ENCODE measurements at regions not wholly inside any gene's neighbourhood (a gene's known extent, or its start where the extent isn't known, plus 50 kb on each side); places are given as distances from the start of the nearest gene placed in this dataset.
A peak's percentile ranks its signal among the peaks of the same experiment; 100 is the strongest.

- no peak overlapping the region for H3K4me3 Mint-ChIP-seq
- intact Hi-C loops (cut with micrococcal nuclease): no loop called here
- no peak overlapping the region for H3K27ac ChIP-seq (ENCODE audit: low read depth, low read length)
- no peak overlapping the region for H3K27ac Mint-ChIP-seq
- no peaks in the 10 kb centered on the region for H3K4me1 ChIP-seq (ENCODE audit: insufficient read depth, low read length)
- H3K9me3 Mint-ChIP-seq: peaks cover 0 to 2% (median 0%) of the 10 kb centered on the region in 8 donors
- ChIA-PET POLR2A (ENCODE audit: partially characterized antibody) (no interaction called here), CTCF (ENCODE audit: partially characterized antibody) (interaction anchor here (1.4 kb wide), 1 partner anchor 15 kb away, joined by 3 read pairs; no protein-coding TSS in a partner anchor)
- H3K27me3 Mint-ChIP-seq: peaks cover 3 to 7% of the 10 kb centered on the region in 2 donors
- no peaks in the 10 kb centered on the region for H3K36me3 Mint-ChIP-seq
- DNase-seq: no peak
- H3K27me3 ChIP-seq (ENCODE audit: insufficient read depth, low read length): no peaks in the 10 kb centered on the region
- no peaks in the 10 kb centered on the region for H3K9me3 ChIP-seq (ENCODE audit: control insufficient read depth in 1 of 2, low read length in 2 of 2)
- no peak overlapping the region for H3K4me3 ChIP-seq (ENCODE audit: low read length in 2 of 2)
- peaks cover 0 to 2% (median 0%) of the 10 kb centered on the region in 4 donors for H3K4me1 Mint-ChIP-seq
- H3K36me3 ChIP-seq (ENCODE audit: insufficient read depth, low read length): no peaks in the 10 kb centered on the region
Measured at GRCh38 chr2:36013064-36013463, 342.5 kb upstream of the CRIM1 start.

- ChIA-PET CTCF (ENCODE audit: partially characterized antibody) (no interaction called here), POLR2A (ENCODE audit: partially characterized antibody) (no interaction called here)
- DNase-seq: no peak
- H3K27ac Mint-ChIP-seq: no peak overlapping the region
- Histone ChIP-seq H3K27ac (ENCODE audit: low read depth, low read length) (no peak overlapping the region), H3K27me3 (ENCODE audit: insufficient read depth, low read length) (no peaks in the 10 kb centered on the region), H3K4me3 (ENCODE audit: low read length in 2 of 2) (no peak overlapping the region), H3K9me3 (ENCODE audit: control insufficient read depth in 1 of 2, low read length in 2 of 2) (no peaks in the 10 kb centered on the region), H3K36me3 (ENCODE audit: insufficient read depth, low read length) (no peaks in the 10 kb centered on the region), H3K4me1 (ENCODE audit: insufficient read depth, low read length) (no peaks in the 10 kb centered on the region)
- peaks cover 0 to 2% (median 0%) of the 10 kb centered on the region in 4 donors for H3K4me1 Mint-ChIP-seq
- H3K9me3 Mint-ChIP-seq: no peaks in the 10 kb centered on the region
- intact Hi-C loops (cut with micrococcal nuclease): no loop called here
- no peaks in the 10 kb centered on the region for H3K36me3 Mint-ChIP-seq
- no peaks in the 10 kb centered on the region for H3K27me3 Mint-ChIP-seq
- no peak overlapping the region for H3K4me3 Mint-ChIP-seq
Measured at GRCh38 chr2:36006444-36006843, 349.1 kb upstream of the CRIM1 start.

- peaks cover 2% of the 10 kb centered on the region in 2 donors for H3K27me3 Mint-ChIP-seq
- Histone ChIP-seq H3K27me3 (ENCODE audit: insufficient read depth, low read length) (no peaks in the 10 kb centered on the region), H3K4me3 (ENCODE audit: low read length in 2 of 2) (no peak overlapping the region), H3K27ac (ENCODE audit: low read depth, low read length) (no peak overlapping the region), H3K9me3 (ENCODE audit: control insufficient read depth in 1 of 2, low read length in 2 of 2) (no peaks in the 10 kb centered on the region), H3K36me3 (ENCODE audit: insufficient read depth, low read length) (no peaks in the 10 kb centered on the region), H3K4me1 (ENCODE audit: insufficient read depth, low read length) (no peaks in the 10 kb centered on the region)
- no peaks in the 10 kb centered on the region for H3K9me3 Mint-ChIP-seq
- DNase-seq: no peak
- CTCF ChIA-PET (ENCODE audit: partially characterized antibody): no interaction called here
- no peak overlapping the region for H3K4me3 Mint-ChIP-seq
- no peak overlapping the region for H3K27ac Mint-ChIP-seq
- no peaks in the 10 kb centered on the region for H3K4me1 Mint-ChIP-seq
- intact Hi-C loops (cut with micrococcal nuclease): no loop called here
- no peaks in the 10 kb centered on the region for H3K36me3 Mint-ChIP-seq
- POLR2A ChIA-PET (ENCODE audit: partially characterized antibody): no interaction called here
Measured at GRCh38 chr2:36002941-36003340, 352.6 kb upstream of the CRIM1 start.

DNA sequence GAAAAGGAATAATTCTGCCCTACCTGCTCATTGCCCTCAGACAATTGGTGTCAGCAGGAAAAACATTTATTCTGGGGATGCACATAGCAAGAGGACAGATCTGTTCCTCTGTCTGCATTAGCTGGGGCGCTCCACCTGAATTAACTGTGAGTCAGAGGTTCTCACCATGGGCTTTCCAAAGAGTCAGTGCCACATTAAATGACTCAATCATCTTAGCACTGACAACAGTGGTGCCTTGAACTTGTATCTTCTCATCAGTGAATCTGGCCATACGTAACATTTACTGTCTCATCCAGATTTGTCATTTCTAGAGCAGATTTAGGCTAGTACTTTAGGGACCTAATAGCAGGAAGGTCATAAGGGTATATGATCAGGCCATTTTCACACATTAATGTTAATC lies 358.1 kb upstream of the CRIM1 start:
- Mint-ChIP-seq H3K4me1 (no peaks in the 10 kb centered on the region), H3K27ac (no peak overlapping the region), H3K4me3 (no peak overlapping the region), H3K27me3 (peaks cover 2 to 4% of the 10 kb centered on the region in 2 donors), H3K36me3 (peaks cover 0 to 1% of the 10 kb centered on the region in 2 donors), H3K9me3 (peaks cover 0 to 9% (median 4%) of the 10 kb centered on the region in 8 donors)
- Histone ChIP-seq H3K27me3 (ENCODE audit: insufficient read depth, low read length) (no peaks in the 10 kb centered on the region), H3K27ac (ENCODE audit: low read depth, low read length) (no peak overlapping the region), H3K4me1 (ENCODE audit: insufficient read depth, low read length) (no peaks in the 10 kb centered on the region), H3K36me3 (ENCODE audit: insufficient read depth, low read length) (no peaks in the 10 kb centered on the region), H3K4me3 (ENCODE audit: low read length in 2 of 2) (no peak overlapping the region), H3K9me3 (ENCODE audit: control insufficient read depth in 1 of 2, low read length in 2 of 2) (no peaks in the 10 kb centered on the region)
- POLR2A ChIA-PET (ENCODE audit: partially characterized antibody): no interaction called here
- intact Hi-C loops (cut with micrococcal nuclease): no loop called here
- no peak for DNase-seq
- CTCF ChIA-PET (ENCODE audit: partially characterized antibody): no interaction called here

DNA sequence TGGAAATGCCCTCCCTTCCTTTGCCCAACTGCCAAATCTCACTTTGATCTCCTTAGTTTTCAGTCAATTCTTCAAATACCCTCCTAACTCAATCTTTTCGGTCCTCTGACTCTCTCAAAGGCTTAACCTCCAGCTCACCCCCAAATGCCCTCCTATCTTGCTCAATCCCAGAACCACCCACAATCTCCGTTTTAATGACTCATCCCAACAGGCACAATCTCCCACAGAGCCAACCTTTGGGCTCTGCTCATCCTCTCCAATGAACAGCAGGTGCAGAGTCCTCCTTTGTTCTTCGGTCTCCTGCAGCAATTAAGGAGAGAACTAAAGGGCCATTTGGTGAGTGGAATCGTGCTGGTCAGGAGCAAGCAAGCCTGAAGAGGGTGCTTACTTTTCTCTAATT lies 366.1 kb upstream of the CRIM1 start:
- peaks cover 0 to 4% (median 2%) of the 10 kb centered on the region in 4 donors for H3K4me1 Mint-ChIP-seq
- no peaks in the 10 kb centered on the region for H3K27me3 Mint-ChIP-seq
- H3K9me3 Mint-ChIP-seq: peaks cover 0 to 3% (median 2%) of the 10 kb centered on the region in 8 donors
- H3K4me3 Mint-ChIP-seq: peak overlapping the region in 1 of 8 donors; percentile 14
- CTCF ChIA-PET (ENCODE audit: partially characterized antibody): interaction anchor here (0.9 kb wide), 2 partner anchors 9 to 14 kb away, joined by 3 read pairs; no protein-coding TSS in a partner anchor
- Histone ChIP-seq H3K36me3 (ENCODE audit: insufficient read depth, low read length) (no peaks in the 10 kb centered on the region), H3K4me1 (ENCODE audit: insufficient read depth, low read length) (peaks cover 6% of the 10 kb centered on the region), H3K27me3 (ENCODE audit: insufficient read depth, low read length) (no peaks in the 10 kb centered on the region), H3K4me3 (ENCODE audit: low read length in 2 of 2) (no peak overlapping the region), H3K27ac (ENCODE audit: low read depth, low read length) (no peak overlapping the region), H3K9me3 (ENCODE audit: control insufficient read depth in 1 of 2, low read length in 2 of 2) (no peaks in the 10 kb centered on the region)
- intact Hi-C loops (cut with micrococcal nuclease): no loop called here
- no peak for DNase-seq
- H3K36me3 Mint-ChIP-seq: peaks cover 0 to 1% of the 10 kb centered on the region in 2 donors
- H3K27ac Mint-ChIP-seq: peak overlapping the region in 1 of 7 donors; percentile 35
- POLR2A ChIA-PET (ENCODE audit: partially characterized antibody): no interaction called here

DNA sequence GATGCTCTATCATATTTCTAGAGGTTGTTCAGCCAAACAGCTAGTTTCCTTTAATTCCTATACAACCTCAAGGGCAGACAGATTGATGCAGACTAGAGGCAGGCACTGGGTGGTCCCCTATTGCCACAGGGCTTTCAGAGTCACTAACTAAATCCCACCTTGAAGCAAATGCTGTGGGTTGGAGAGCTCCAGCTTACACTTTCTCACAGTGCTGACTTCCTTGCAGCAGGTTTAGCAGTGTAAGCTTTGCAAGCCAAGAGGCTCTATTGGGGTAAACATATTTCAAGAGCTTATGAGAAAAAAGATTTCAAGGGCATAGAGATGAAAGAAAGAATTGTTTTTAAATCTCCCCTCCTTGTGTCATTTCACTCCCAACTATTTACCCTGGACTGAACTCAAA lies 366.5 kb upstream of the CRIM1 start:
- Histone ChIP-seq H3K9me3 (ENCODE audit: control insufficient read depth in 1 of 2, low read length in 2 of 2) (no peaks in the 10 kb centered on the region), H3K4me1 (ENCODE audit: insufficient read depth, low read length) (peaks cover 6% of the 10 kb centered on the region), H3K36me3 (ENCODE audit: insufficient read depth, low read length) (no peaks in the 10 kb centered on the region), H3K27ac (ENCODE audit: low read depth, low read length) (no peak overlapping the region), H3K27me3 (ENCODE audit: insufficient read depth, low read length) (no peaks in the 10 kb centered on the region), H3K4me3 (ENCODE audit: low read length in 2 of 2) (no peak overlapping the region)
- ChIA-PET POLR2A (ENCODE audit: partially characterized antibody) (no interaction called here), CTCF (ENCODE audit: partially characterized antibody) (interaction anchor here (0.5 to 0.9 kb wide), 2 partner anchors 9 to 150 kb away, joined by 3 read pairs; no protein-coding TSS in a partner anchor)
- no peaks in the 10 kb centered on the region for H3K27me3 Mint-ChIP-seq
- no peak overlapping the region for H3K4me3 Mint-ChIP-seq
- H3K9me3 Mint-ChIP-seq: peaks cover 0 to 2% (median 0%) of the 10 kb centered on the region in 8 donors
- peaks cover 0 to 4% (median 2%) of the 10 kb centered on the region in 4 donors for H3K4me1 Mint-ChIP-seq
- intact Hi-C loops (cut with micrococcal nuclease): no loop called here
- DNase-seq: peak in 1 of 5 donors; percentile 28
- peaks cover 0 to 1% of the 10 kb centered on the region in 2 donors for H3K36me3 Mint-ChIP-seq
- no peak overlapping the region for H3K27ac Mint-ChIP-seq

- intact Hi-C loops (cut with micrococcal nuclease): no loop called here
- Histone ChIP-seq H3K9me3 (ENCODE audit: control insufficient read depth in 1 of 2, low read length in 2 of 2) (no peaks in the 10 kb centered on the region), H3K27ac (ENCODE audit: low read depth, low read length) (no peak overlapping the region), H3K4me1 (ENCODE audit: insufficient read depth, low read length) (peaks cover 6% of the 10 kb centered on the region), H3K4me3 (ENCODE audit: low read length in 2 of 2) (no peak overlapping the region), H3K27me3 (ENCODE audit: insufficient read depth, low read length) (no peaks in the 10 kb centered on the region), H3K36me3 (ENCODE audit: insufficient read depth, low read length) (no peaks in the 10 kb centered on the region)
- POLR2A ChIA-PET (ENCODE audit: partially characterized antibody): no interaction called here
- H3K27me3 Mint-ChIP-seq: peaks cover 0 to 3% of the 10 kb centered on the region in 2 donors
- peaks cover 0 to 2% (median 0%) of the 10 kb centered on the region in 8 donors for H3K9me3 Mint-ChIP-seq
- no peak overlapping the region for H3K4me3 Mint-ChIP-seq
- peaks cover 0 to 4% (median 2%) of the 10 kb centered on the region in 4 donors for H3K4me1 Mint-ChIP-seq
- no peaks in the 10 kb centered on the region for H3K36me3 Mint-ChIP-seq
- no peak for DNase-seq
- H3K27ac Mint-ChIP-seq: peak overlapping the region in 1 of 7 donors; percentile 3
- CTCF ChIA-PET (ENCODE audit: partially characterized antibody): no interaction called here
Measured at GRCh38 chr2:35986871-35987270, 368.7 kb upstream of the CRIM1 start.

Measured in CD4-positive, alpha-beta memory T cell (primary cell).